ENCODE measurements at regions not wholly inside any gene's neighbourhood (a gene's known extent, or its start where the extent isn't known, plus 50 kb on each side); places are given as distances from the start of the nearest gene placed in this dataset.

GRCh38 chr12:107339487-107339886, 246.1 kb upstream of the CRY1 start:
- TF ChIP-seq CTCF (IDR thresholded peaks at IDR 0.05; ENCODE audit: low read length) (no peak), EZH2 (IDR thresholded peaks at IDR 0.05; ENCODE audit: borderline replicate concordance, low read length) (no peak)

Measured in OCI-LY1 (cell line).